ENCODE measurements at regions not wholly inside any gene's neighbourhood (a gene's known extent, or its start where the extent isn't known, plus 50 kb on each side); places are given as distances from the start of the nearest gene placed in this dataset.

DNA sequence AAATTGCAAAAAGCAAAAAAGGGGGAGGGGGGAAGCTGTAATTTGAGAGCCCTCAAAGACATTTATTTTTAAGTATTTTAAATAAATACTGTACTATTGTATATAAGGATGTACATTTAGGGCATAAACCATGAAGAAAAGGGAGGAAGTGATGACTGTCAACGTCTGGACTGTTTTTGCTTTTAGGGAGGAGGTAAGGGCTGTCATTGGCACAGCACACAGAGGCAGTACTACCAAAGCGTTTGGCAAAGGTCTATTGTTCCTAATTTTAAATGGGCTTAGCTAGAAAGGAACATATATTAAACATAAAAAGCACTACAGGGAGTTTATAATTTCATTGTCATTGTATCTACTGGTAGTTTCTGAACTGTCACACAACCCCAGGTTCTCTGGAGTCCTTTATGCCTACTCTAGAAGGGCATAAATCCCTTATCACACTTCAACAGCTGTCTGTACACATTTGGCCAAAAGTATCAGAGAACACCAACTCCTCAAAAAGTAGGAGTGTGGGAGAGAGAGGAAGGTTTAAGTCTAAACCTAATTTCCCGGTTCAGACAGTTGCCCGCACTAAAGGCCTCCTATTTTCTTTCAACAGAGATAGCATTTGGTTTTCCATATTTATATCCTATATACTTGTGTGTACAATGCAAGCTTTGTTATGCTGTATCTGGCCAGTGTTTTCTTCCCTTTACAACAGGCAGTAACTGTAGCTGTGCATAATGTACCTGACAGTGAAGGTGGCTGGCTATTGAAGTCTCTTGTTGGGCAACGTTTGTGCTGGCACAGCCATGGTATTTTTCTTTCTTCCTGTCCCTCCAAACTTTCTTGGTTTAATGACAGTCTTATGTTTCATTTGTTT, 406.2 kb downstream of the KLF5 start:
- no peaks in the 10 kb centered on the region for H3K36me3 Mint-ChIP-seq
- no peak for DNase-seq (ENCODE audit: low spot score)
- no peak overlapping the region for H3K4me3 Mint-ChIP-seq
- no peak overlapping the region for H3K27ac Mint-ChIP-seq
- H3K27me3 Mint-ChIP-seq (ENCODE audit: low read depth), result no peaks in the 10 kb centered on the region
- no peak for ATAC-seq
- CTCF ChIA-PET, result no interaction called here
- POLR2A ChIA-PET, result no interaction called here
- H3K9me3 Mint-ChIP-seq, result no peaks in the 10 kb centered on the region; the same call in 1 of the 2 replicates
- no peaks in the 10 kb centered on the region for H3K4me1 Mint-ChIP-seq
- TF ChIP-seq, protein P1, sequence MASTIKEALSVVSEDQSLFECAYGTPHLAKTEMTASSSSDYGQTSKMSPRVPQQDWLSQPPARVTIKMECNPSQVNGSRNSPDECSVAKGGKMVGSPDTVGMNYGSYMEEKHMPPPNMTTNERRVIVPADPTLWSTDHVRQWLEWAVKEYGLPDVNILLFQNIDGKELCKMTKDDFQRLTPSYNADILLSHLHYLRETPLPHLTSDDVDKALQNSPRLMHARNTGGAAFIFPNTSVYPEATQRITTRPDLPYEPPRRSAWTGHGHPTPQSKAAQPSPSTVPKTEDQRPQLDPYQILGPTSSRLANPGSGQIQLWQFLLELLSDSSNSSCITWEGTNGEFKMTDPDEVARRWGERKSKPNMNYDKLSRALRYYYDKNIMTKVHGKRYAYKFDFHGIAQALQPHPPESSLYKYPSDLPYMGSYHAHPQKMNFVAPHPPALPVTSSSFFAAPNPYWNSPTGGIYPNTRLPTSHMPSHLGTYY (CRISPR knock-in tag; IDR thresholded peaks at IDR 0.05), result no peak
- TF ChIP-seq, protein P2, sequence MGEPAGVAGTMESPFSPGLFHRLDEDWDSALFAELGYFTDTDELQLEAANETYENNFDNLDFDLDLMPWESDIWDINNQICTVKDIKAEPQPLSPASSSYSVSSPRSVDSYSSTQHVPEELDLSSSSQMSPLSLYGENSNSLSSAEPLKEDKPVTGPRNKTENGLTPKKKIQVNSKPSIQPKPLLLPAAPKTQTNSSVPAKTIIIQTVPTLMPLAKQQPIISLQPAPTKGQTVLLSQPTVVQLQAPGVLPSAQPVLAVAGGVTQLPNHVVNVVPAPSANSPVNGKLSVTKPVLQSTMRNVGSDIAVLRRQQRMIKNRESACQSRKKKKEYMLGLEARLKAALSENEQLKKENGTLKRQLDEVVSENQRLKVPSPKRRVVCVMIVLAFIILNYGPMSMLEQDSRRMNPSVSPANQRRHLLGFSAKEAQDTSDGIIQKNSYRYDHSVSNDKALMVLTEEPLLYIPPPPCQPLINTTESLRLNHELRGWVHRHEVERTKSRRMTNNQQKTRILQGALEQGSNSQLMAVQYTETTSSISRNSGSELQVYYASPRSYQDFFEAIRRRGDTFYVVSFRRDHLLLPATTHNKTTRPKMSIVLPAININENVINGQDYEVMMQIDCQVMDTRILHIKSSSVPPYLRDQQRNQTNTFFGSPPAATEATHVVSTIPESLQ (CRISPR knock-in tag; IDR thresholded peaks at IDR 0.05), result no peak
- TF ChIP-seq ZNF512 (CRISPR knock-in tag; IDR thresholded peaks at IDR 0.05; ENCODE audit: borderline replicate concordance) (no peak), RELA (CRISPR knock-in tag; IDR thresholded peaks at IDR 0.05; ENCODE audit: borderline replicate concordance) (no peak), EMX1 (CRISPR knock-in tag; IDR thresholded peaks at IDR 0.05) (no peak), SMAD3 (CRISPR knock-in tag; IDR thresholded peaks at IDR 0.05; ENCODE audit: borderline replicate concordance) (no peak), TEAD4 (CRISPR knock-in tag; IDR thresholded peaks at IDR 0.05) (no peak), FOXK1 (CRISPR knock-in tag; IDR thresholded peaks at IDR 0.05) (no peak), FOXP1 (CRISPR knock-in tag; IDR thresholded peaks at IDR 0.05; ENCODE audit: borderline replicate concordance) (no peak), ZNF396 (CRISPR knock-in tag; IDR thresholded peaks at IDR 0.05; ENCODE audit: borderline replicate concordance) (no peak), OVOL2 (CRISPR knock-in tag; IDR thresholded peaks at IDR 0.05; ENCODE audit: borderline replicate concordance) (no peak), NFYB (CRISPR knock-in tag; conservative IDR thresholded peaks at IDR 0.05; ENCODE audit: low read depth) (no peak)
- TF ChIP-seq, protein P3, sequence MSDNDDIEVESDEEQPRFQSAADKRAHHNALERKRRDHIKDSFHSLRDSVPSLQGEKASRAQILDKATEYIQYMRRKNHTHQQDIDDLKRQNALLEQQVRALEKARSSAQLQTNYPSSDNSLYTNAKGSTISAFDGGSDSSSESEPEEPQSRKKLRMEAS (CRISPR knock-in tag; IDR thresholded peaks at IDR 0.05), result no peak
- TF ChIP-seq, protein P4, sequence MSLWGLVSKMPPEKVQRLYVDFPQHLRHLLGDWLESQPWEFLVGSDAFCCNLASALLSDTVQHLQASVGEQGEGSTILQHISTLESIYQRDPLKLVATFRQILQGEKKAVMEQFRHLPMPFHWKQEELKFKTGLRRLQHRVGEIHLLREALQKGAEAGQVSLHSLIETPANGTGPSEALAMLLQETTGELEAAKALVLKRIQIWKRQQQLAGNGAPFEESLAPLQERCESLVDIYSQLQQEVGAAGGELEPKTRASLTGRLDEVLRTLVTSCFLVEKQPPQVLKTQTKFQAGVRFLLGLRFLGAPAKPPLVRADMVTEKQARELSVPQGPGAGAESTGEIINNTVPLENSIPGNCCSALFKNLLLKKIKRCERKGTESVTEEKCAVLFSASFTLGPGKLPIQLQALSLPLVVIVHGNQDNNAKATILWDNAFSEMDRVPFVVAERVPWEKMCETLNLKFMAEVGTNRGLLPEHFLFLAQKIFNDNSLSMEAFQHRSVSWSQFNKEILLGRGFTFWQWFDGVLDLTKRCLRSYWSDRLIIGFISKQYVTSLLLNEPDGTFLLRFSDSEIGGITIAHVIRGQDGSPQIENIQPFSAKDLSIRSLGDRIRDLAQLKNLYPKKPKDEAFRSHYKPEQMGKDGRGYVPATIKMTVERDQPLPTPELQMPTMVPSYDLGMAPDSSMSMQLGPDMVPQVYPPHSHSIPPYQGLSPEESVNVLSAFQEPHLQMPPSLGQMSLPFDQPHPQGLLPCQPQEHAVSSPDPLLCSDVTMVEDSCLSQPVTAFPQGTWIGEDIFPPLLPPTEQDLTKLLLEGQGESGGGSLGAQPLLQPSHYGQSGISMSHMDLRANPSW (CRISPR knock-in tag; conservative IDR thresholded peaks at IDR 0.05; ENCODE audit: low read depth), result no peak

GRCh38 chr13:73462241-73462640, 403.4 kb downstream of the KLF5 start:
- H3K27me3 Mint-ChIP-seq (ENCODE audit: low read depth), result no peaks in the 10 kb centered on the region
- ChIA-PET POLR2A (no interaction called here), CTCF (interaction anchor here (0.9 kb wide), 1 partner anchor 17 kb away, joined by 3 read pairs; no protein-coding TSS in a partner anchor)
- no peaks in the 10 kb centered on the region for H3K4me1 Mint-ChIP-seq
- peaks cover 18% of the 10 kb centered on the region for H3K9me3 Mint-ChIP-seq
- H3K27ac Mint-ChIP-seq, result no peak overlapping the region
- H3K36me3 Mint-ChIP-seq, result no peaks in the 10 kb centered on the region
- H3K4me3 Mint-ChIP-seq, result no peak overlapping the region
- DNase-seq (ENCODE audit: low spot score) (no peak), ATAC-seq (no peak)
- TF ChIP-seq EMX1 (CRISPR knock-in tag; IDR thresholded peaks at IDR 0.05) (no peak), CTCF (IDR thresholded peaks at IDR 0.05) (no peak), AFF4 (CRISPR knock-in tag; IDR thresholded peaks at IDR 0.05; ENCODE audit: borderline replicate concordance) (no peak), GABPB1 (CRISPR knock-in tag; IDR thresholded peaks at IDR 0.05) (no peak), IRF2 (CRISPR knock-in tag; IDR thresholded peaks at IDR 0.05; ENCODE audit: borderline replicate concordance, low read depth) (no peak), ZNF138 (CRISPR knock-in tag; conservative IDR thresholded peaks at IDR 0.05) (no peak)

Data from WTC11 (cell line).